CD14-positive monocyte (primary cell): ENCODE measurements at regions not wholly inside any gene's neighbourhood (a gene's known extent, or its start where the extent isn't known, plus 50 kb on each side); places are given as distances from the start of the nearest gene placed in this dataset.

Experiments used
- DNase-seq, 3 donors: peaks; one replicate each; pipeline ENCODE4 v3.0.0-alpha.2; 2011 to 2022
- H2AFZ ChIP-seq: 2 replicates; pipeline ENCODE4 v1.6.0; 2012; ENCODE audit warnings: mild to moderate bottlenecking, low read depth, low read length, inconsistent platforms; ENCODE audit not compliant: insufficient read depth, poor library complexity, severe bottlenecking
- H3K27ac ChIP-seq, 2 donors: 1 replicate in 1 of 2; 2 replicates in 1 of 2; pipeline ENCODE4 v1.5.1; 2012 to 2013; ENCODE audit warnings: low read length in 2 of 2, control low read depth in 1 of 2, inconsistent platforms in 1 of 2, low read depth in 1 of 2, mild to moderate bottlenecking in 1 of 2
- H3K27me3 ChIP-seq, 2 donors: one replicate each; pipeline versions ENCODE4 v1.6.0 to v1.6.1; 2011 to 2013; ENCODE audit warnings: low read length in 2 of 2; ENCODE audit not compliant: control insufficient read depth in 2 of 2, insufficient read depth in 2 of 2
- H3K36me3 ChIP-seq, 2 donors: replicated peaks in 1 of 2; 1 replicate in 1 of 2; 2 replicates in 1 of 2; pipeline versions ENCODE4 v1.5.1 to v1.6.1; 2012 to 2013; ENCODE audit warnings: low read length in 2 of 2, control low read depth in 1 of 2, inconsistent platforms in 1 of 2, mild to moderate bottlenecking in 1 of 2; ENCODE audit not compliant: insufficient read depth in 2 of 2, control insufficient read depth in 1 of 2
- H3K4me1 ChIP-seq, 2 donors: 1 replicate in 1 of 2; 2 replicates in 1 of 2; pipeline versions ENCODE4 v1.5.1 to v1.6.1; 2012 to 2013; ENCODE audit warnings: low read length in 2 of 2, control low read depth in 1 of 2, inconsistent platforms in 1 of 2, mild to moderate bottlenecking in 1 of 2, moderate library complexity in 1 of 2; ENCODE audit not compliant: insufficient read depth in 2 of 2, control insufficient read depth in 1 of 2
- H3K4me2 ChIP-seq: replicated peaks from 2 replicates; pipeline ENCODE3; 2012; ENCODE audit warnings: low read length, moderate library complexity, mild to moderate bottlenecking; ENCODE audit not compliant: poor library complexity, severe bottlenecking; ENCODE audit errors: extremely low read depth
- H3K4me3 ChIP-seq, 3 experiments: fragments of 200-600 bp in 1 of 3; sonication (generic) in 1 of 3; replicated peaks in 1 of 3; 1 replicate in 2 of 3; 2 replicates in 1 of 3; pipeline ENCODE4 v1.5.1; 2011 to 2013; ENCODE audit warnings: low read length in 3 of 3, mild to moderate bottlenecking in 3 of 3, control low read depth in 2 of 3, low read depth in 2 of 3, inconsistent platforms in 1 of 3, moderate library complexity in 1 of 3
- H3K79me2 ChIP-seq: 2 replicates; pipeline ENCODE4 v1.6.0; 2012; ENCODE audit warnings: mild to moderate bottlenecking, control low read depth, inconsistent platforms, low read length, moderate library complexity; ENCODE audit not compliant: insufficient read depth
- H3K9ac ChIP-seq: 2 replicates; pipeline ENCODE4 v1.6.0; 2017; ENCODE audit warnings: low read length, mild to moderate bottlenecking; ENCODE audit not compliant: insufficient read depth, poor library complexity, severe bottlenecking
- H3K9me3 ChIP-seq, 2 donors: replicated peaks in 1 of 2; 1 replicate in 1 of 2; 2 replicates in 1 of 2; pipeline versions ENCODE4 v1.5.1 to v1.6.1; 2012 to 2013; ENCODE audit warnings: low read length in 2 of 2, control low read depth in 1 of 2; ENCODE audit not compliant: control insufficient read depth in 1 of 2, insufficient read depth in 1 of 2
- H4K20me1 ChIP-seq: 2 replicates; pipeline ENCODE4 v1.6.0; 2012; ENCODE audit warnings: mild to moderate bottlenecking, low read length, control low read depth, moderate library complexity; ENCODE audit not compliant: insufficient read depth
- H3K27ac Mint-ChIP-seq, 7 donors: one replicate each; pipeline ENCODE4 v1.8.0; 2020; ENCODE audit warnings: mild to moderate bottlenecking in 7 of 7, mixed read lengths in 7 of 7, moderate library complexity in 6 of 7, inconsistent platforms in 2 of 7
- H3K27me3 Mint-ChIP-seq, 3 donors: one replicate each; pipeline ENCODE4 v1.8.0; 2021 to 2022; ENCODE audit warnings: low read depth in 3 of 3, mild to moderate bottlenecking in 3 of 3, mixed read lengths in 3 of 3, moderate library complexity in 3 of 3, inconsistent platforms in 1 of 3
- H3K36me3 Mint-ChIP-seq, 2 donors: one replicate each; pipeline ENCODE4 v1.8.0; 2020; ENCODE audit warnings: mixed read lengths in 2 of 2, inconsistent platforms in 1 of 2, mild to moderate bottlenecking in 1 of 2
- H3K4me1 Mint-ChIP-seq: one replicate; pipeline ENCODE4 v1.8.0; 2020; ENCODE audit warnings: mild to moderate bottlenecking, mixed read lengths
- H3K4me3 Mint-ChIP-seq, 2 donors: one replicate each; pipeline ENCODE4 v1.8.0; 2020; ENCODE audit warnings: mild to moderate bottlenecking in 2 of 2, mixed read lengths in 2 of 2, moderate library complexity in 1 of 2
- H3K9me3 Mint-ChIP-seq, 7 donors: one replicate each; pipeline ENCODE4 v1.8.0; 2020 to 2022; ENCODE audit warnings: mixed read lengths in 7 of 7, mild to moderate bottlenecking in 6 of 7, moderate library complexity in 6 of 7, inconsistent platforms in 2 of 7
- WGBS: methylation state at CpG from one replicate; pipeline ENCODE4 v1.1.5; 2013; ENCODE audit warnings: missing lambda C conversion rate; ENCODE audit not compliant: insufficient coverage; 5-methylcytosine and 5-hydroxymethylcytosine counted together
- intact Hi-C, 2 donors: fragments of 100-400 bp; cut with micrococcal nuclease; formaldehyde crosslinking; loops; one replicate each; pipeline versions ENCODE4 v1.15.0 to v1.15.1; 2023
- TF ChIP-seq, protein P1 (sequence below): fragments of 200-600 bp; IDR thresholded peaks from one replicate; pipeline ENCODE4 v1.8.0; 2022; ENCODE audit warnings: antibody characterized with exemption, mild to moderate bottlenecking

DNA sequence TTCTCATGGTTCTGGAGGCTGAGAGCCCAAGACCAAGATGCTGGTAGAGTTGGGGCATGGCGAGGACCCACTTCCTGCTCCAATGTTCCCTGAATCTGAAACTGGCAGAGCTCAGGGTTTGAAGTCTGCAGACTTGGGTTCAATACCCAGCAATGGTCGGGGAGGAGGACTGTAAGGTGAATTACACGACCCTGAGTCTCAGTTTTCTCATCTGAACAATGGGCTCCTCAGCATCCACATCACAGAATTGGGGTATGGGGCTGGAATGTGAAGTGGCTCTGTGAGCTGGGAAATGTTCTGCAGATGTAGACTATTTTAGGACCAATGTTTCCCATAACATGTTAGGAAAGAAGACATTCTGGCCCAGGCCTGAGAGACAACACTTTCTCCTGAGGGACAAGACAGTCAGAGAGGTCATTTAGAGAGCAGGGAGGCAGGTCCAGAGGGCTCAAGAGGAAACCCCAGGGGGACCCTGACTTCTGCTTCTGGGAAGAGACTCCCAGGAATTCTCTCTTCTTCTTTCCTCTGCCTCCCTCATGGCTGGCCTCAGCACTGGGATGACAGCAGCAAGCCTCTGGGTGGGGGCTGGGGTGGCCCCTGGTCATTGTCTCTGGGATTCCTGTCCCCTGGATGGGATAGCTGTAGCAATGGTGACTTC lies 141.3 kb upstream of the PMEPA1 start:
- DNase-seq, result no peak
- Histone ChIP-seq H3K27ac (no peak overlapping the region), H3K79me2 (no peaks in the 10 kb centered on the region), H3K4me3 (no peak overlapping the region), H3K4me2 (no peak overlapping the region), H3K9me3 (no peaks in the 10 kb centered on the region), H3K9ac (no peak overlapping the region), H3K36me3 (no peaks in the 10 kb centered on the region), H3K4me1 (no peaks in the 10 kb centered on the region), H4K20me1 (no peaks in the 10 kb centered on the region), H3K27me3 (no peaks in the 10 kb centered on the region), H2AFZ (no peak overlapping the region)
- TF ChIP-seq, protein P1, sequence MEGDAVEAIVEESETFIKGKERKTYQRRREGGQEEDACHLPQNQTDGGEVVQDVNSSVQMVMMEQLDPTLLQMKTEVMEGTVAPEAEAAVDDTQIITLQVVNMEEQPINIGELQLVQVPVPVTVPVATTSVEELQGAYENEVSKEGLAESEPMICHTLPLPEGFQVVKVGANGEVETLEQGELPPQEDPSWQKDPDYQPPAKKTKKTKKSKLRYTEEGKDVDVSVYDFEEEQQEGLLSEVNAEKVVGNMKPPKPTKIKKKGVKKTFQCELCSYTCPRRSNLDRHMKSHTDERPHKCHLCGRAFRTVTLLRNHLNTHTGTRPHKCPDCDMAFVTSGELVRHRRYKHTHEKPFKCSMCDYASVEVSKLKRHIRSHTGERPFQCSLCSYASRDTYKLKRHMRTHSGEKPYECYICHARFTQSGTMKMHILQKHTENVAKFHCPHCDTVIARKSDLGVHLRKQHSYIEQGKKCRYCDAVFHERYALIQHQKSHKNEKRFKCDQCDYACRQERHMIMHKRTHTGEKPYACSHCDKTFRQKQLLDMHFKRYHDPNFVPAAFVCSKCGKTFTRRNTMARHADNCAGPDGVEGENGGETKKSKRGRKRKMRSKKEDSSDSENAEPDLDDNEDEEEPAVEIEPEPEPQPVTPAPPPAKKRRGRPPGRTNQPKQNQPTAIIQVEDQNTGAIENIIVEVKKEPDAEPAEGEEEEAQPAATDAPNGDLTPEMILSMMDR, result no peak
- intact Hi-C loops, result loop anchor here in 1 of 2 donors (2.0 kb wide), 1 partner anchor 68 kb away; no protein-coding TSS in a partner anchor
- Mint-ChIP-seq H3K36me3 (no peaks in the 10 kb centered on the region), H3K27ac (no peak overlapping the region), H3K27me3 (peaks cover 2 to 5% (median 3%) of the 10 kb centered on the region in 3 donors), H3K9me3 (no peaks in the 10 kb centered on the region), H3K4me1 (no peaks in the 10 kb centered on the region), H3K4me3 (no peak overlapping the region)
- 100% methylated on average over 1 of the region's 3 CpGs for WGBS

DNA sequence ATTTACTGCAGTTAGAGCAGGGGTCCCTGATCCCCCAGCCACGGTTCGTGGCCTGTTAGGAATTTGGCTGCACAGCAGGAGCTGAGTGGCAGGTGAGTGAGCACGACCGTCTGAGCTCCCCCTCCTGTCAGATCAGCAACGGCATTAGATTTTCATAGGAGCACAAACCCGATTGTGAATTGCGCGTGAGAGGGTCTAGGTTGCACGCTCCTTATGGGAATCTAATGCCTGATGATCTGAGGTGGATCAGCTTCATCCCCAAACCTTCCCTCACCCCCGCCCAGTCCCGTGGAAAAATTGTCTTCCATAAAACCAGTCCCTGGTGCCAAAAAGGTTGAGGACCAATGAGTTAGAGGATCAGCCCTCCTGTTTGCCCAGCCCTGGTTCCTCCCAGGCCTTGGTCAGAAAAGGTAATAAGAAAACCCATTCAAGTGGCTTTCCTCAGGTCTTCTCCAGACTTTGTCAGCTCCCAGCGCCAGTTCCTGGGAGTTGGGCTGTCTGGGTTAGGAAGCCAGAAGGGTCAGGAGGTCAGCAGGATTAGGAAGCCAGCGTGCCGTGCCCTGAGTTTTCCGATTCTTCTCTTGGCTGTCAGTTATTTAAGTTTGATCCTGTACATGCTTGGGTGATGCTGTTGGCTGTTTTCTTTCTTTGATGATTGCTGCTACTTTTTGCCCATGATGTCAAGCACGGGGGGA lies 139.9 kb upstream of the PMEPA1 start:
- WGBS, result 96% methylated on average over 9 of the region's 16 CpGs
- no peak overlapping the region for H3K4me3 Mint-ChIP-seq
- intact Hi-C loops, result loop anchor here in 1 of 2 donors (2.0 kb wide), 1 partner anchor 69 kb away; no protein-coding TSS in a partner anchor

More for the DNA sequence above, 139.9 kb upstream of the PMEPA1 start:
- H3K9me3 Mint-ChIP-seq, result no peaks in the 10 kb centered on the region
- no peak for DNase-seq
- H3K27ac ChIP-seq, result no peak overlapping the region
- no peaks in the 10 kb centered on the region for H3K9me3 ChIP-seq
- H3K4me2 ChIP-seq, result no peak overlapping the region
- no peak overlapping the region for H3K27ac Mint-ChIP-seq
- H3K9ac ChIP-seq, result no peak overlapping the region
- no peaks in the 10 kb centered on the region for H3K27me3 ChIP-seq
- H3K4me1 Mint-ChIP-seq, result no peaks in the 10 kb centered on the region
- no peak overlapping the region for H3K4me3 ChIP-seq
- H3K4me1 ChIP-seq, result no peaks in the 10 kb centered on the region
- H2AFZ ChIP-seq, result no peak overlapping the region
- H3K79me2 ChIP-seq, result no peaks in the 10 kb centered on the region
- H3K36me3 ChIP-seq, result no peaks in the 10 kb centered on the region
- no peaks in the 10 kb centered on the region for H4K20me1 ChIP-seq
- TF ChIP-seq, protein P1, result no peak
- H3K27me3 Mint-ChIP-seq, result peaks cover 3 to 7% (median 7%) of the 10 kb centered on the region in 3 donors
- no peaks in the 10 kb centered on the region for H3K36me3 Mint-ChIP-seq
